GM12892 (cell line): ENCODE measurements at regions not wholly inside any gene's neighbourhood (a gene's known extent, or its start where the extent isn't known, plus 50 kb on each side); places are given as distances from the start of the nearest gene placed in this dataset.

ENCODE experiments used
- POLR2A ChIP-seq: IDR thresholded peaks from 2 replicates; pipeline ENCODE4 v1.6.1; 2011; ENCODE audit warnings: low read depth, low read length, control low read depth
- POLR2AphosphoS5 ChIP-seq: IDR thresholded peaks from 2 replicates; pipeline ENCODE4 v1.6.1; 2011; ENCODE audit warnings: low read depth, low read length, control low read depth
- TAF1 ChIP-seq: IDR thresholded peaks from 2 replicates; pipeline ENCODE4 v1.6.1; 2011; ENCODE audit warnings: low read depth, mild to moderate bottlenecking, control low read depth, low read length, borderline replicate concordance

GRCh38 chr3:163577271-163577670, 1501.0 kb downstream of the SI start:
- no peak for TF ChIP-seq TAF1
- no peak for TF ChIP-seq POLR2A
- TF ChIP-seq POLR2AphosphoS5: no peak
